ENCODE measurements at regions not wholly inside any gene's neighbourhood (a gene's known extent, or its start where the extent isn't known, plus 50 kb on each side); places are given as distances from the start of the nearest gene placed in this dataset.
"Not testable (repeated sequence)": the region's sequence is repeated elsewhere in the genome, so short reads cannot be mapped to it uniquely, and the experiment has no call there.

- Mint-ChIP-seq H3K4me1 (no peaks in the 10 kb centered on the region), H3K27ac (no peak overlapping the region), H3K4me3 (no peak overlapping the region), H3K27me3 (no peaks in the 10 kb centered on the region), H3K9me3 (no peaks in the 10 kb centered on the region), H3K36me3 (ENCODE audit: low read depth) (no peaks in the 10 kb centered on the region)
- ATAC-seq (no peak), DNase-seq (no peak)
Observed at GRCh38 chr2:215652388-215652787, 216.5 kb upstream of the FN1 start.

DNA sequence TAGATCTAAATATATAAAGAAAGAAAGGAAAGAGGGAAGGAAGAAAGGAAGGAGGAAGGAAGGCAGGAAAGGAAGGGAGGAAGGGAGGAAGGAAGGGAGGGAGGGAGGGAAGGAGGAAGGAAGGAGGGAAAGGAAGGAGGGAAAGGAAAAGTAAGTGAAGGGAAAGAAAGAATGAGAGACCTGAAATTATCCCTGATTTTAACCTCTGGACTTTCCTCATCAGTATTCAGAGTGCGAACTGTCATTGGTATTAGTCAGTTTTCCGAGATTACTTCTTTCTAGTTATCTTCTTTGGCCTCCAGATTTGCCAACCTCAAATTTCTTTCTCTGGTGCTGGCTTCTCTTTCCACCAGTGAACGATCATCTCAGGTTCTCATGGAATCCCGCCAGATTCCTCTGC lies 215.5 kb upstream of the FN1 start:
- H3K27ac Mint-ChIP-seq, result no peak overlapping the region
- no peaks in the 10 kb centered on the region for H3K4me1 Mint-ChIP-seq
- H3K4me3 Mint-ChIP-seq, result no peak overlapping the region
- H3K9me3 Mint-ChIP-seq, result no peaks in the 10 kb centered on the region
- H3K27me3 Mint-ChIP-seq, result no peaks in the 10 kb centered on the region
- ATAC-seq (no peak), DNase-seq (no peak)
- no peaks in the 10 kb centered on the region for H3K36me3 Mint-ChIP-seq (ENCODE audit: low read depth)

GRCh38 chr2:215644233-215644897 lies 208.5 kb upstream of the FN1 start:
- ATAC-seq, result no peak
- DNase-seq, result no peak
- no peaks in the 10 kb centered on the region for H3K27me3 Mint-ChIP-seq
- H3K27ac Mint-ChIP-seq, result no peak overlapping the region
- no peaks in the 10 kb centered on the region for H3K4me1 Mint-ChIP-seq
- H3K4me3 Mint-ChIP-seq, result no peak overlapping the region
- peaks cover 7% of the 10 kb centered on the region for H3K9me3 Mint-ChIP-seq
- H3K36me3 Mint-ChIP-seq (ENCODE audit: low read depth), result no peaks in the 10 kb centered on the region

- Mint-ChIP-seq H3K36me3 (ENCODE audit: low read depth) (peaks cover 5% of the 10 kb centered on the region), H3K4me1 (no peaks in the 10 kb centered on the region), H3K27ac (no peak overlapping the region), H3K27me3 (no peaks in the 10 kb centered on the region), H3K4me3 (no peak overlapping the region), H3K9me3 (peaks cover 26% of the 10 kb centered on the region)
- DNase-seq, result no peak
- ATAC-seq, result no peak
Observed at GRCh38 chr2:215638687-215639086, 202.8 kb upstream of the FN1 start.

DNA sequence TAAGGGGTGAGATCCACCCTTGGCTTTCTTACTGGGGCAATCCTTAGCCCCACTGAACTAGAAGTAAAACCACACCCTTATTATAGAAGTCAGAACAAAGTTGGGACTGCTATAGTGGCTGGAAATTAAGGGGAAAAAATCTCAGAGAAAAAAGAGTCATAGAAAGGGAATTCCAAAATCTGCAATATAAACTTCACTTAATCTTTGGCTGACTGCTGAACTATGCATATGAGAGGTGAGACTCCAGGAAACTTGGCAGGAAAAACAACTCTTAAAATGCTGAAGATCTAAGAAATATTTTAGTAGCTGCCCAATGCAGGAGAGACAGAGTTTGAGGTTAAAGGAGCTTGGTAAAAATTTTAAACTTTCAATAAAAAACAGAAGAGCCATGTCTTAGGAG lies 201.8 kb upstream of the FN1 start:
- H3K9me3 Mint-ChIP-seq, result peaks cover 33% of the 10 kb centered on the region
- ATAC-seq, result no peak
- DNase-seq, result no peak
- H3K36me3 Mint-ChIP-seq (ENCODE audit: low read depth), result peaks cover 5% of the 10 kb centered on the region
- no peaks in the 10 kb centered on the region for H3K4me1 Mint-ChIP-seq
- no peak overlapping the region for H3K27ac Mint-ChIP-seq
- no peaks in the 10 kb centered on the region for H3K27me3 Mint-ChIP-seq
- H3K4me3 Mint-ChIP-seq, result no peak overlapping the region

DNA sequence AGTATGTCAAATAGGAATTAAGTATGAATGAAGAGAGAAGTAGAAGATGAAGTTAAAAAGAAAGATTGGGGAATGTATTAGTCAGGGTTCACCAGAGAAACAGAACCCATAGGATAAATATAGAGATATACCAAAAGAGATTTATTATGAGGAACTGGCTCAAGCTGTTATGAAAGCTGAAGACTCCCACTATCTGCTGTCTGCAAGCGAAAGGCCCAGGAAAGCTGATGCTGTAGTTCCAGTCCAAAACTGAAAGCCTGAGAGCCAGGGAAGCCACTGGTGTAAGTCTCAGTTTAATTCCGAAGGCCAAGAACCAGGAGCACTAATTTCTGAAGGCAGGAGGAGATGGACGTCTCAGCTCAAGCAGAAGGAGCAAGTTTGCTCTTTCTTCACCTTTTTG lies 200.9 kb upstream of the FN1 start:
- Mint-ChIP-seq H3K4me3 (no peak overlapping the region), H3K9me3 (peaks cover 34% of the 10 kb centered on the region), H3K27me3 (no peaks in the 10 kb centered on the region), H3K36me3 (ENCODE audit: low read depth) (peaks cover 5% of the 10 kb centered on the region), H3K27ac (no peak overlapping the region), H3K4me1 (no peaks in the 10 kb centered on the region)
- ATAC-seq (no peak), DNase-seq (no peak)

- H3K4me3 Mint-ChIP-seq, result no peak overlapping the region
- peaks cover 5% of the 10 kb centered on the region for H3K36me3 Mint-ChIP-seq (ENCODE audit: low read depth)
- ATAC-seq (no peak), DNase-seq (no peak)
- H3K27ac Mint-ChIP-seq, result no peak overlapping the region
- no peaks in the 10 kb centered on the region for H3K27me3 Mint-ChIP-seq
- H3K4me1 Mint-ChIP-seq, result no peaks in the 10 kb centered on the region
- peaks cover 34% of the 10 kb centered on the region for H3K9me3 Mint-ChIP-seq
Observed at GRCh38 chr2:215635788-215636139, 199.9 kb upstream of the FN1 start.

GRCh38 chr2:215635071-215635787 lies 199.4 kb upstream of the FN1 start:
- Mint-ChIP-seq H3K36me3 (ENCODE audit: low read depth) (peaks cover 5% of the 10 kb centered on the region), H3K4me3 (no peak overlapping the region), H3K27me3 (no peaks in the 10 kb centered on the region), H3K27ac (no peak overlapping the region), H3K4me1 (no peaks in the 10 kb centered on the region), H3K9me3 (peaks cover 34% of the 10 kb centered on the region)
- ATAC-seq (no peak), DNase-seq (no peak)

DNA sequence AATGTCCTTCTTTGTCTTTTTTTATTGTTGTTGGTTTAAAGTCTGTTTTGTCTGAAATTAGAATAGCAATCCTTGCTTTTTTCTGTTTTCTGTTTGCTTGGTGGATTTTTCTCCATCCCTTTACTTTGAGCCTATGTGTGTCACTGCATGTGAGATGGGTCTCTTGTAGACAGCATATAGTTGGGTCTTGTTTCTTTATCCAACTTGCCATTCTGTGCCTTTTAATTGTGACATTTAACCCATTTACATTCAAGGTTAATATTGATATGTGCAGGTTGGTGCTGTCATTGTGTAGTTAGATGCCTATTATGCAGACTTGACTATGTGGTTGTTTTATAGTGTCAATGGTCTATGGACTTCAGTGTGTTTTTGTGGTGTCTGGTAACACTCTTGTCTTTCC lies 197.5 kb upstream of the FN1 start:
- Mint-ChIP-seq H3K36me3 (ENCODE audit: low read depth) (peaks cover 5% of the 10 kb centered on the region), H3K27ac (no peak overlapping the region), H3K27me3 (no peaks in the 10 kb centered on the region), H3K4me1 (no peaks in the 10 kb centered on the region), H3K4me3 (no peak overlapping the region), H3K9me3 (peaks cover 28% of the 10 kb centered on the region)
- DNase-seq (no peak), ATAC-seq (no peak)

DNA sequence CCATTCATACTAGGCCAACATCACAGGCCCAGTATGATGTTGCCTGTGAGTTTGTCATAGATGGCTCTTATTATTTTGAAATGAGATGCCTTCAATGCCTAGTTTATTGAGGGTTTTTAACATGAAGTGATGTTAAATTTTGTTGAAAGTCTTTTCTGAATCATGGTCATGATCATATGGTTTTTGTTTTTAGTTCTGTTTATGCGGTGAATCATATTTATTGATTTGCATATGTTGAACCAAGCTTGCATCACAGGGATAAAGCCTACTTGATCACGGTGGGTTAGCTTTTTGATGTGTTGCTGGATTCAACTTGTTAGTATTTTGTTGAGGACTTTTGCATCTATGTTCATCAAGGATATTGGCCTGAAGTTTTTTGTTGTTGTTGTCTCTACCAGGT lies 195.8 kb upstream of the FN1 start:
- peaks cover 5% of the 10 kb centered on the region for H3K36me3 Mint-ChIP-seq (ENCODE audit: low read depth)
- peaks cover 25% of the 10 kb centered on the region for H3K9me3 Mint-ChIP-seq
- ATAC-seq, result no peak
- no peak overlapping the region for H3K4me3 Mint-ChIP-seq
- no peaks in the 10 kb centered on the region for H3K27me3 Mint-ChIP-seq
- DNase-seq, result no peak
- H3K4me1 Mint-ChIP-seq, result no peaks in the 10 kb centered on the region
- no peak overlapping the region for H3K27ac Mint-ChIP-seq

- H3K36me3 Mint-ChIP-seq (ENCODE audit: low read depth); ATAC-seq: not testable (repeated sequence)
- peaks cover 25% of the 10 kb centered on the region for H3K9me3 Mint-ChIP-seq
Observed at GRCh38 chr2:215630796-215631195, 194.9 kb upstream of the FN1 start.

GRCh38 chr2:215627771-215628170 lies 191.9 kb upstream of the FN1 start:
- Mint-ChIP-seq H3K36me3 (ENCODE audit: low read depth) (no peaks in the 10 kb centered on the region), H3K27ac (no peak overlapping the region), H3K4me1 (no peaks in the 10 kb centered on the region), H3K9me3 (peaks cover 8% of the 10 kb centered on the region), H3K27me3 (no peaks in the 10 kb centered on the region), H3K4me3 (no peak overlapping the region)
- ATAC-seq (no peak), DNase-seq (no peak)

More at GRCh38 chr2:215630796-215631195, 194.9 kb upstream of the FN1 start:
- not testable (repeated sequence) for DNase-seq, H3K27me3 Mint-ChIP-seq, H3K27ac Mint-ChIP-seq, H3K4me3 Mint-ChIP-seq, H3K4me1 Mint-ChIP-seq

DNA sequence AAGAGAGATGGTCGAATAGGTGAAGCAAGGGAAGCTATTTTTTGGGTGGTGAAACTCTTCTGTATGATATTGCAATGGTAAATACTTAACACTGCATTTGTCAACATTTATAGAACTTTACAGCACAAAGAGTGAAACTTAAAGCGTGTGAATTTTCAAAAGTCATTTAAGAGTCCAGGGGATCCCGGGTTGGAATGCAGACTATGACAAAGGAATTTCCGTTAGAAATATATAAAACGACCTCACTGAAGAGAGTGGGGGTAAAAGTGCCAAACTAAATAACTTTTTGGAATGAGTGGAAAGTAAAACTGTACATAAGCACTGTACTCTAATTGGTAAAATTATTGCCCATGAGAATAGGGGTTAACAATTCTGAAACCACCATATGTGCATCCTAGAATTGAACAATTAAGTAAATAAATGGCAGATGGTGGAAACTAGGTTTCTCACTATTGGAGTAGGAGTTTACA lies 191.0 kb upstream of the FN1 start:
- Mint-ChIP-seq H3K9me3 (no peaks in the 10 kb centered on the region), H3K27me3 (no peaks in the 10 kb centered on the region), H3K27ac (no peak overlapping the region), H3K4me3 (no peak overlapping the region), H3K36me3 (ENCODE audit: low read depth) (no peaks in the 10 kb centered on the region), H3K4me1 (no peaks in the 10 kb centered on the region)
- DNase-seq (no peak), ATAC-seq (no peak)

- H3K27ac Mint-ChIP-seq, result no peak overlapping the region
- peaks cover 4% of the 10 kb centered on the region for H3K27me3 Mint-ChIP-seq
- no peak for ATAC-seq
Observed at GRCh38 chr2:215626063-215626462, 190.2 kb upstream of the FN1 start.

DNA sequence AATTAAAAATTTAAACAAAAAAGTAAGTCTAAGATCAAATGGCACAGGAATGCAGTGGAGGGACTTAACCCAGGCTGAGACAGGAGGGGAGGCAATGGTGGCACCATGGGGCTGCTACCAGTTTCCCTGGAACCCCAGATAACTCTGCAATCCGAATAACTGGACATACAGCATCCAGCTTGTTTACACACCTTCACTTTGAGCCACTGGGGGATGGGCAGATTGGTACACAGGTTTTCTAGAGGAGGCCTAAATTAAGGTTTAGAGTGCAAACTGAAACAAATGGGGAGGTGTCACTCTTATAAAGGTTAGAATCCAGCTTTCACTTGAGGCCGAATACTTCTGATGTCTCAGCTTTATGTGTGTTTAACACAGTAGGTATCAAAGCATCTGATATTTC lies 189.3 kb upstream of the FN1 start:
- no peak overlapping the region for H3K27ac Mint-ChIP-seq

More at GRCh38 chr2:215626063-215626462, 190.2 kb upstream of the FN1 start:
- Mint-ChIP-seq H3K4me3 (no peak overlapping the region), H3K36me3 (ENCODE audit: low read depth) (no peaks in the 10 kb centered on the region), H3K4me1 (no peaks in the 10 kb centered on the region), H3K9me3 (no peaks in the 10 kb centered on the region)
- DNase-seq, result no peak

More for the DNA sequence above, 189.3 kb upstream of the FN1 start:
- no peak for ATAC-seq
- no peak for DNase-seq
- Mint-ChIP-seq H3K36me3 (ENCODE audit: low read depth) (no peaks in the 10 kb centered on the region), H3K27me3 (peaks cover 4% of the 10 kb centered on the region), H3K4me3 (no peak overlapping the region), H3K9me3 (no peaks in the 10 kb centered on the region), H3K4me1 (no peaks in the 10 kb centered on the region)
